Body of pancreas (tissue), 4 donors: ENCODE measurements at regions not wholly inside any gene's neighbourhood (a gene's known extent, or its start where the extent isn't known, plus 50 kb on each side); places are given as distances from the start of the nearest gene placed in this dataset.

Experiments used
- POLR2A ChIP-seq, 3 donors: fragments of 450-650 bp; IDR thresholded peaks; one replicate each; pipeline ENCODE4 v1.6.1; 2016; ENCODE audit warnings: antibody characterized with exemption in 3 of 3, mild to moderate bottlenecking in 2 of 3
- TF ChIP-seq, protein P1 (sequence below), 7 experiments: fragments of 450-650 bp in 4 of 7; fragments of 200-600 bp in 3 of 7; sonication (generic) in 3 of 7; IDR thresholded peaks; one replicate each; pipeline ENCODE4 v1.5.1; 2016 to 2019; ENCODE audit warnings: antibody characterized with exemption in 7 of 7

DNA sequence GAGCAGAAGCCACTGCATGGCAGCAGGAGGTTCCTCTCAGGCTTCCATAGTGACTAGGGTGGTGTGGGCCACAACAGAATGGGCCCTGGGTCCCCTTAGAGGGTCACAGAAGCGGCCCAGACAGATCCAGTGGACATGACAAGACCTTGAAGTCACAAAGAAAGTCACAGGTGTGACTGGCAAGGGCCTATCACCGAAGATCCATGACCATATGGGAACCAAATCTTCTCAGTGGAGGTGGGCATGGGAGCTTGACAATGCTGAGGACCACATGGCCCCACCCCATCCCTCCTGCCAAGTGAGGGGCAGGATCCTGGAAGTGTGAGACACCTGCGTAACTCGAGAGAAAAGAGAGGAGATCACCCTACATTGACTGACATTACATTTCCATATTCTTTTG, 332.4 kb downstream of the MSX2 start:
- TF ChIP-seq, protein P1, sequence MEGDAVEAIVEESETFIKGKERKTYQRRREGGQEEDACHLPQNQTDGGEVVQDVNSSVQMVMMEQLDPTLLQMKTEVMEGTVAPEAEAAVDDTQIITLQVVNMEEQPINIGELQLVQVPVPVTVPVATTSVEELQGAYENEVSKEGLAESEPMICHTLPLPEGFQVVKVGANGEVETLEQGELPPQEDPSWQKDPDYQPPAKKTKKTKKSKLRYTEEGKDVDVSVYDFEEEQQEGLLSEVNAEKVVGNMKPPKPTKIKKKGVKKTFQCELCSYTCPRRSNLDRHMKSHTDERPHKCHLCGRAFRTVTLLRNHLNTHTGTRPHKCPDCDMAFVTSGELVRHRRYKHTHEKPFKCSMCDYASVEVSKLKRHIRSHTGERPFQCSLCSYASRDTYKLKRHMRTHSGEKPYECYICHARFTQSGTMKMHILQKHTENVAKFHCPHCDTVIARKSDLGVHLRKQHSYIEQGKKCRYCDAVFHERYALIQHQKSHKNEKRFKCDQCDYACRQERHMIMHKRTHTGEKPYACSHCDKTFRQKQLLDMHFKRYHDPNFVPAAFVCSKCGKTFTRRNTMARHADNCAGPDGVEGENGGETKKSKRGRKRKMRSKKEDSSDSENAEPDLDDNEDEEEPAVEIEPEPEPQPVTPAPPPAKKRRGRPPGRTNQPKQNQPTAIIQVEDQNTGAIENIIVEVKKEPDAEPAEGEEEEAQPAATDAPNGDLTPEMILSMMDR (IDR thresholded peaks at IDR 0.05): no peak
- no peak for TF ChIP-seq POLR2A (IDR thresholded peaks at IDR 0.05)
